ENCODE measurements at regions not wholly inside any gene's neighbourhood (a gene's known extent, or its start where the extent isn't known, plus 50 kb on each side); places are given as distances from the start of the nearest gene placed in this dataset.

- no peak for TF ChIP-seq CTCF (IDR thresholded peaks at IDR 0.05)
- TF ChIP-seq EZH2 (IDR thresholded peaks at IDR 0.05; ENCODE audit: borderline replicate concordance, insufficient read depth, low read depth, low read length, poor library complexity, severe bottlenecking) = no peak
These were observed 145.6 kb downstream of the ZNF248 start for GRCh38 chr10:37711617-37712488.
